Kidney (tissue), 13 donors: ENCODE measurements at regions not wholly inside any gene's neighbourhood (a gene's known extent, or its start where the extent isn't known, plus 50 kb on each side); places are given as distances from the start of the nearest gene placed in this dataset.

ENCODE experiments used
- DNase-seq, 5 donors: peaks; one replicate each; pipeline ENCODE4 v3.0.0-alpha.2; 2013 to 2020
- FAIRE-seq: peaks from 2 replicates; lab custom pipeline; 2012; peaks lifted over from hg19 to GRCh38; lab: Jason Lieb, UNC
- H3K27ac ChIP-seq, 2 donors: one replicate each; pipeline ENCODE4 v1.7.0; 2013; ENCODE audit warnings: low read depth in 2 of 2, low read length in 2 of 2, inconsistent platforms in 1 of 2
- H3K27me3 ChIP-seq: one replicate; pipeline ENCODE4 v1.7.1; 2013; ENCODE audit warnings: low read length, inconsistent platforms; ENCODE audit not compliant: control insufficient read depth, insufficient read depth
- H3K36me3 ChIP-seq, 3 donors: one replicate each; pipeline versions ENCODE4 v1.7.0 to v1.7.1; 2013; ENCODE audit warnings: low read length in 3 of 3, control low read depth in 1 of 3, inconsistent platforms in 1 of 3; ENCODE audit not compliant: insufficient read depth in 3 of 3, control insufficient read depth in 2 of 3
- H3K4me1 ChIP-seq, 3 donors: one replicate each; pipeline versions ENCODE4 v1.7.0 to v1.7.1; 2013; ENCODE audit warnings: low read length in 3 of 3, inconsistent platforms in 1 of 3, low read depth in 1 of 3; ENCODE audit not compliant: control insufficient read depth in 2 of 3, insufficient read depth in 2 of 3
- H3K4me3 ChIP-seq, 3 donors: one replicate each; pipeline versions ENCODE4 v1.7.0 to v1.8.1; 2013; ENCODE audit warnings: low read length in 3 of 3, control low read depth in 1 of 3, inconsistent platforms in 1 of 3
- H3K9ac ChIP-seq, 3 donors: one replicate each; pipeline versions ENCODE4 v1.7.0 to v1.7.1; 2013; ENCODE audit warnings: low read length in 3 of 3, control low read depth in 1 of 3, inconsistent platforms in 1 of 3
- H3K9me3 ChIP-seq, 3 donors: one replicate each; pipeline versions ENCODE4 v1.7.0 to v1.7.1; 2013; ENCODE audit warnings: low read length in 3 of 3, control low read depth in 1 of 3, inconsistent platforms in 1 of 3; ENCODE audit not compliant: control insufficient read depth in 2 of 3, insufficient read depth in 1 of 3
- intact Hi-C: fragments of 100-400 bp; cut with DNase I; formaldehyde crosslinking; loops from one replicate; pipeline ENCODE4 v1.11.1; 2022
- TF ChIP-seq, protein P1 (sequence below): IDR thresholded peaks from 3 replicates; pipeline ENCODE4 v1.5.1; 2012; ENCODE audit warnings: mild to moderate bottlenecking, moderate library complexity, borderline replicate concordance; ENCODE audit not compliant: insufficient read depth; ENCODE audit errors: extremely low read depth
- donor health status: control.
- donor health status: control.
- donor health status: control.
- donor health status: control.
- donor health status: control.
- donor health status: DM: yes; HTN: yes; CAD: no.
- donor health status: Normal renal cell carcinoma (clear cell type).

DNA sequence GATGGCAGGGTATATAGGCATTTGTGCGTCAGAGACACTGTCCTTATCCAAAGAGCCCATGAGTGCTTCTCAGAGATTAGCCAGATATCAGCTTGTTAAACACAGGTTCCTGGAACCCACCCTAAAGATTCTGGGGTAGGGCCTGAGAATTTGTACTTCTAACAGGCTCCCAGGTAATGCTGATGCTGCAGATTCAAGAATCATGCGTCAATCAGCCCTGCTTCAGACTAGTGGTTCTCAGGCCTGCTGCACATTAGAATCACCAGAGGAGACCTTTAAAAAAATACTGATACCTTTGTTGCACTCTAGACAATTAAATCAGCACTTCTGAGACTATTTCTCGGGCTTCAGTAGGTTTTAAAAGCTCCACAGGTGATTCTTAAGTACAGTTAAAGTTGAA lies 369.5 kb downstream of the MFSD1 start:
- no peak for DNase-seq
- Histone ChIP-seq H3K4me3 (no peak overlapping the region), H3K9me3 (no peaks in the 10 kb centered on the region), H3K9ac (no peak overlapping the region), H3K4me1 (no peaks in the 10 kb centered on the region), H3K27ac (no peak overlapping the region), H3K36me3 (no peaks in the 10 kb centered on the region), H3K27me3 (no peaks in the 10 kb centered on the region)
- intact Hi-C loops = no loop called here
- FAIRE-seq = no peak
- TF ChIP-seq, protein P1, sequence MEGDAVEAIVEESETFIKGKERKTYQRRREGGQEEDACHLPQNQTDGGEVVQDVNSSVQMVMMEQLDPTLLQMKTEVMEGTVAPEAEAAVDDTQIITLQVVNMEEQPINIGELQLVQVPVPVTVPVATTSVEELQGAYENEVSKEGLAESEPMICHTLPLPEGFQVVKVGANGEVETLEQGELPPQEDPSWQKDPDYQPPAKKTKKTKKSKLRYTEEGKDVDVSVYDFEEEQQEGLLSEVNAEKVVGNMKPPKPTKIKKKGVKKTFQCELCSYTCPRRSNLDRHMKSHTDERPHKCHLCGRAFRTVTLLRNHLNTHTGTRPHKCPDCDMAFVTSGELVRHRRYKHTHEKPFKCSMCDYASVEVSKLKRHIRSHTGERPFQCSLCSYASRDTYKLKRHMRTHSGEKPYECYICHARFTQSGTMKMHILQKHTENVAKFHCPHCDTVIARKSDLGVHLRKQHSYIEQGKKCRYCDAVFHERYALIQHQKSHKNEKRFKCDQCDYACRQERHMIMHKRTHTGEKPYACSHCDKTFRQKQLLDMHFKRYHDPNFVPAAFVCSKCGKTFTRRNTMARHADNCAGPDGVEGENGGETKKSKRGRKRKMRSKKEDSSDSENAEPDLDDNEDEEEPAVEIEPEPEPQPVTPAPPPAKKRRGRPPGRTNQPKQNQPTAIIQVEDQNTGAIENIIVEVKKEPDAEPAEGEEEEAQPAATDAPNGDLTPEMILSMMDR = no peak

DNA sequence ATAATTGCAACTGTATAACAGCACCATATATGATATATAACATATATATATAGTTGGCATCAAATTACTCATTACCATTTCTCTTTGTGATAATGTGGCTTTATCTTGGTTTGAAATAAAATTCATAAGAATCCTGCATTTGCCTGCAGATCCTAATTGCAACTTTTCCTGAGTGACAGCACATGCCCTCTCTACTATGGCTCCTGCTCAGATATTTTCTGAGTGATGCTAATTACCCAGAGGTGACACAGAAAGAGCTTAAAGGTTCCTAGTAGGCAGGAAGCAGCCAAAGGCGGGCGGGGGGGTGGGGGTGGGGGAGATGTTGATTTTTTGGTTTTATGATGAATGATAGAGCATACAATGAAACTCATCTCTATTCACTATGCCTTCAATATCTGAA lies 370.6 kb downstream of the MFSD1 start:
- FAIRE-seq = no peak
- H3K36me3 ChIP-seq = no peaks in the 10 kb centered on the region
- no peak overlapping the region for H3K27ac ChIP-seq
- intact Hi-C loops = no loop called here
- TF ChIP-seq, protein P1 = no peak
- no peaks in the 10 kb centered on the region for H3K27me3 ChIP-seq
- H3K4me3 ChIP-seq = no peak overlapping the region
- no peak for DNase-seq
- no peak overlapping the region for H3K9ac ChIP-seq
- H3K9me3 ChIP-seq = no peaks in the 10 kb centered on the region
- no peaks in the 10 kb centered on the region for H3K4me1 ChIP-seq

DNA sequence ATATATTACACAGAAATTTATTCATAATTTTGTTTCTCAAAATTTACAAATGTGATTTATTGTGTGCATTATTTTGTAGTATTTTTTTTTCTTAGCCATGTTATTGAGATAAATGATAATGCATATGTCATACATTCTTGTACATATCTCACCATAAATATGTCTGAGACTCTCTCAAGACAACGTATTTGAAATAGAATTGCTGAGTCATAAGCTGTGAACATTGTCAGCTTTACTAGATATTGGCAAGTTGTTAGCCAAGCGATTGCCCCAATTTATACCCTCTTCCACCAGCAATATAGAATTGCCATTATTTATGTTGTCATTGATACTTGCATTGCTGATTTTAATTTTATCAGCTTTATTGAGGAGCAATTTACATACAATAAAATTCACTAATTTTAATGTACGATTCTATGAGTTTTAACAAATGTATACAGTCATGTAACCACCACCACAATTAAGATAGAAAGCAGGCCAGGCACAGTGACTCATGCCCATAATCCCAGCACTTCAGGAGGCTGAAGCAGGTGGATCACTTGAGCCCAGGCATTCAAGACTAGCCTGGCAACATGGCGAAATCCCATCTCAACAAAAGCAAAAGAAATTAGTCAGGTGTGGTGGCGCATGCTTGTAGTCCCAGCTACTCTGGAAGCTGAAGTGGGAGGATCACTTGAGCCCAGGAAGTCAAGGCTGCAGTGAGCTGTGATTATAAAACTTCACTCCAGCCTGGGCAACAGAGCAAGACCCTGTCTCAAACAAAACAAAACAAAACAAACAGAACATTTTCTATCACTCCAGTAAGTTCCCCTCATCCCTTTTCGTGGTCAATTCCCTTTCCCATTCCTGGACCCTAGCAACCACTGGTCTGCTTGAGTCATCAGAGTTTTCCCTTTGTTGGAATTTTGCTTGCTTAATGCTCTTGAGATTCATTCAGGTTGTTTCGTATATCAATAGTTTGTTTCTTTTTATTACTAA lies 373.1 kb downstream of the MFSD1 start:
- Histone ChIP-seq H3K4me3 (no peak overlapping the region), H3K27ac (no peak overlapping the region), H3K36me3 (no peaks in the 10 kb centered on the region), H3K9me3 (no peaks in the 10 kb centered on the region), H3K4me1 (no peaks in the 10 kb centered on the region), H3K9ac (no peak overlapping the region), H3K27me3 (no peaks in the 10 kb centered on the region)
- FAIRE-seq = no peak
- TF ChIP-seq, protein P1 = no peak
- no peak for DNase-seq
- intact Hi-C loops = no loop called here
